Smooth muscle cell of the brain vasculature (primary cell): ENCODE measurements at regions not wholly inside any gene's neighbourhood (a gene's known extent, or its start where the extent isn't known, plus 50 kb on each side); places are given as distances from the start of the nearest gene placed in this dataset.

Source experiments
- DNase-seq: peaks from one replicate; pipeline ENCODE4 v3.0.0-alpha.2; 2012; ENCODE audit warnings: low read depth, low spot score

GRCh38 chr5:133773247-133774202 lies 161.2 kb upstream of the FSTL4 start:
- DNase-seq = no peak

GRCh38 chr5:133769842-133770241 lies 157.5 kb upstream of the FSTL4 start:
- DNase-seq = no peak

GRCh38 chr5:133763744-133764143 lies 151.4 kb upstream of the FSTL4 start:
- DNase-seq = no peak

- DNase-seq = no peak
These were observed 149.3 kb upstream of the FSTL4 start for GRCh38 chr5:133761632-133762031.

DNA sequence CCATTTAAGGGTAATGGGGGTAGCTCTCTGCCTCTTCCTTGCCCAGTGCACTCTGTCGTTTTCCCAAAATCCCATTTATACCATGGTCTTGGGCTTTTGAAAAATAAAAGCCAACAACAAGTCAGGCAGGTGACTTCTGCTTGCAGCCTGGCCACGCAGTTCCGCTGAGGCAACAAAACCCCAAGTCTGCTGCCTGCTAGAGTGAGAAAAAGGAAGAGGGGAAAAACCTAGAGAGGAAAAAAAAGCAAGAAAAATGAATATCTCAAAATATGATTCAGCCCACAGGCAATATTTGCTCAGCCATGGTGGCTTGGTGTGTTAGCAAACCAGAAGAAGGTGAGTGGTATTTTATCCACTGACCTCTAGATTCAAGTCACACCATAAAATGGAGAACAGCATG lies 148.2 kb upstream of the FSTL4 start:
- no peak for DNase-seq

DNA sequence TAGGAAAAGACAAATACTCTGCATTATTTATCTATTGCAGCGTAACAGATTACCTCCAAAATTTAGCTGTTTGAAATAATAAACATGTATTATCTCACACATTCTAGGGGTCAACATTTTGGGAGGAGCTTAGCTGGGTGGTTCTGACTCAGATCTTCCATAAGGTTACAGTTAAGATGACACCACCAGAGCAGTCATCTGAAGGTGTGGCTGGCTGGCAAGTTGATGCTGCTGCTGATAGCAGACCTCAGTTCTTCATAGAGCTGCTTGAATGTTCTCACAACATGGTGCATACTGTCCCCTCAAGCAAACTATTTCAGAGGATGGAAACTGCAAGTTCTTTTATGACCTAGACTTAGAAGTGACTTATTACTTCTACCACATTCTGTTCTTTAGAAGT lies 146.3 kb upstream of the FSTL4 start:
- DNase-seq = no peak

- no peak for DNase-seq
These were observed 145.1 kb upstream of the FSTL4 start for GRCh38 chr5:133757396-133757945.

- no peak for DNase-seq
These were observed 144.4 kb upstream of the FSTL4 start for GRCh38 chr5:133756756-133757155.

DNA sequence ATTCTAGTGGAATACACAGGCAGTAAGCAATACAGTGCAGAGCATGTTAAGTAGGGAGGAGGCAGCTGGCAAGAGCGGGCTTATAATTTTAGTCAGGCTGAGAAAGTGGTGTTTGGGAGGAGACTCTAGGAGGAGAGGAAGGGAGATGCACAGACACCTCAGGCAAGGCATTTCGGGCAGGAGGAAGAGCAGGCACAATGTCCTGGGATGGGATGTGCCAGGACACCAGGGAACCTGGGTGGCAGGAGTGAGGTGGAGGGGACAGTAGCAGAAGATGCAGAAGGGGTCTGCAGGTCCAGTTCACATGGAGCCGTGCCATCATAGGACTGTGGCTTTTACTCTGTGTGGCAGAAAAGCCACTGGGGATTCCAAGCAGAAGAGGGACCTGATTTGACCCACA lies 143.7 kb upstream of the FSTL4 start:
- no peak for DNase-seq

- DNase-seq = no peak
These were observed 142.3 kb upstream of the FSTL4 start for GRCh38 chr5:133754575-133755169.

DNA sequence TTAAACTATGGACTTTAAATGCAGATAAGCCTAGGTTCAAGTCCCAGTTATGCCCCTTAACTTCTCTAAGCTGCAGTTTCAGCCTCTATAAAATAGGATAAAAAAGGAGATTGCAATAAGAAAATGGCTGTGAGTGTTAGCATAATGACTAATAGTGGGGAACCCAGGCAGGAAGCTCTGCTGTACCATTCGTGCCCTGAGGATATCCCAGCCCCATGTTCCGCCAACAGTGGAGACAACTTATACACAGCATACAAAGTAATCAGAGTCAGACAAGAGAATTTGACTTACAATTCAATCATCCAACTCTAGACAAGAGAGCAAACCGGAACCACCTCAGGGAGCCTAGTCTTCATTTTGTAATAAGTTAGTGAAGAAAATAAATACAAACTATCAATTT lies 141.5 kb upstream of the FSTL4 start:
- no peak for DNase-seq

DNA sequence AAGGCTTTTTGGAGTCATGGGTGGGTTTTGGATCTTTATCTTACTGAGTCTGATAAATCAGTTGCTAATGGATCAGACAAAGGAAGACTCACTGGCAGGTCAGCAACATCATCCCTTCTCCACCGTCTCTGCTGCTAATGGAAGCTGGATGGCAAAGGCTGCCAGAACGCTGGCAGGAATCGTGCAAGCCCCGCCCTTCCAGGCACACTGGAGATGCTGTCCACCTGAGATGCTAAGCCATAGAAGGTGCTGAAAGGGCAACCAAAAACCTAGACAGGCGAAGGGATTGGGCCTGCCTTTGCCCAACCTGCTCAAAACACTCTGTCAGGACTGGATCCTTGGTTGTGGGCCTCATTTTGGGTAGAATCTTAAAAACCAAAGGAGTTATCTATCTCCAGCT lies 139.5 kb upstream of the FSTL4 start:
- no peak for DNase-seq

DNA sequence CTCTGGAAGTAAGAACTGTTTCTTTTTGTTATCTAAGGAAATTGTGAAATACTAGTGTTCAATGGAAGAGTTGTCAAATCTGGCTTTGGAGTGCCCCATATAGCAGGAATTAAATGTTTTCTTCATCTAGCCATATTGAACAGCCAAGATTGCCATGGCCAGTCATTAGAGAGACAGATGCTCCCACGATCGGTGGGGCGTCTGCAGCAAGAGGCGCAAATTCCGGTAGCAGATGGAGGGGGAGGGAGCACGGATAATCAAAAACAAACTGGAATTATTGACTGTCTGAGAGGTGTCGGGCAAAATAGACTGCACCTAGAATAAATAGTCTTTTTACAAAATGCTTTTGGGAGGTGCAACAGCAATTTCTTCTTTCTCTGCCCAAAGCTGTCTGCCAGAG lies 139.1 kb upstream of the FSTL4 start:
- no peak for DNase-seq

GRCh38 chr5:133750856-133751255 lies 138.5 kb upstream of the FSTL4 start:
- DNase-seq = no peak

DNA sequence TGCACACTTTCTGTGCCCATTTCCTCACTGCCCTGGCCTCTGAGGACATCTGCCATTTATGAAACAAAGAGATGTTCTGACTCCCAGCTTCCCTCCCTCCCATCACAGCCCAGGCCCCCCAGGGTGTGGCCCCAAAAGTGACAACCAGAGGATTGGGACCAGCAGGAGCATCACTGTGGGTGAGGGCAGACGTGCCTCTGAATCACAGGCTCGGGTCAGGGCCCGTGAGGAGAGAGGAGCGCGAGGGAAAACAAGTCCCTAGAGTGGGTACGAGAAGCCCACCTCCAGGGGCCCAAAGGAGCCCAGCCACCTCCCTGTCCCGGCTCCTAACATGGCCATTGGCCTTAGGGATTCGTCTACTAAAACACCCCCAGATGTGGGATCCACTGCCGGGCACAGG lies 138.0 kb upstream of the FSTL4 start:
- DNase-seq = no peak

- no peak for DNase-seq
These were observed 137.1 kb upstream of the FSTL4 start for GRCh38 chr5:133749331-133749985.

- DNase-seq = no peak
These were observed 134.5 kb upstream of the FSTL4 start for GRCh38 chr5:133746834-133747233.

DNA sequence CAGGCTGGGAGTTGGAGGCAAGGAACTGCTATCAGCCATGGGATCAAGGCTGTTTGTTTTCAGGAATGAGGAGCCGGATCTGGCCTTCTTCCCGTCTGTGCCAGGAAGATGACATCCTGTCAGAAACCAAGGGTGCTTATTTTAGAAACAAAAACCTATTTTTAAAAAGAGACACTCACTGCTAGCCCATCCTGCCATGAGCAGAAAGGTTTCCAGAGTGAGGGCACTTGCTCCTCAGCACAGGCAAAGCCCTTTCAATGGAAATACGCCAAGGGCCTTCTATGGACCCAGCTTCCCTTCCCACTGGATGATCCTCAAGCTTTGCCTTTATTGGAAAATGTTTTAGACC lies 132.6 kb upstream of the FSTL4 start:
- DNase-seq = no peak

DNA sequence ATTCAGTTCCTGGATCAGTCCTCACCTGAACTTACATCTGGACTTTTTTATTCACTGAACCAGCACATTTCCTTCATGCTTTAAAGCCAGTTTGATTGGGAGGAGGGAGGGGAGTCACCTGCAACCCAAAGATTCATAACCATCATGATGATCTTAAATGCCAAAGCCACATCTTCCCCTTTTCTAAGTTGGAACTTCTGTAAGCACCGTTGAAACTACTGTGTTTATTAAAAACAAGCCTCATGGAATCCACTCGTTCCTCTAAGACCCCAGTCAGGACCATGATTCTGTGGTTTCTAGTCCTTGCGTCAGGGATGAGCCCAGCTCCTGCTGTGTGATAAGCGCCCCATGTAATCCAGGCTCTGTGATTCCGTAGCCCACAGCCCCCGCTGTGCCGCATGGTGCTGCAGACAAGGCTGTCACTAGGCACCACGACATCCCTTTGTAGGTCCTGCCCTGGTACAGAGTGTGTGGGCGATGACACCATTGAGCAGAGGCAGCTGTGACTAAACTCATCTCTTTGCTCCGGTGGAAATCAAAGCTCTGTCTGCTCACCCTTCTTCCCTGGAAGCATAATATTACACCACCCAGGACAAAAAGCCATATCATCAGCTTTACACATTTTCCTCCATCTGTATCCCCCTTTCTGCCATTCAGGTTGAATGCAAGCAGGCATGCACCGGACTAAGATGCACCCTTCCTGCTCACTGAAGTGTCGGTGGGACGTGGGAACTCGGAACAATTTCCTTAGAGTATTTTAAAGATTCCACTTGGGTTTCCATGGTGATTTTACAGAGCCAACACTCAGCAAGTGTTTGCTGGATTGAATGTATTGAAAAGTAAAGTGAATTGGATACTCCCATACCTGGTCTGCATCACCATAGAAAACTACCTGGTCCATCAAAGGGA lies 132.0 kb upstream of the FSTL4 start:
- no peak for DNase-seq

- no peak for DNase-seq
These were observed 130.2 kb upstream of the FSTL4 start for GRCh38 chr5:133742431-133742988.

GRCh38 chr5:133741818-133742355 lies 129.5 kb upstream of the FSTL4 start:
- DNase-seq = no peak
